Keratinocyte (primary cell): ENCODE measurements at regions not wholly inside any gene's neighbourhood (a gene's known extent, or its start where the extent isn't known, plus 50 kb on each side); places are given as distances from the start of the nearest gene placed in this dataset.

Experiments used
- DNase-seq: peaks from one replicate; pipeline ENCODE4 v3.0.0-alpha.2; 2011; ENCODE audit warnings: low read depth, missing footprints, low spot score
- FAIRE-seq: peaks from 2 replicates; lab custom pipeline; 2011; peaks lifted over from hg19 to GRCh38; lab: Jason Lieb, UNC
- H2AFZ ChIP-seq: 2 replicates; pipeline ENCODE4 v1.6.0; 2012; ENCODE audit warnings: low read length, control low read depth, inconsistent platforms; ENCODE audit not compliant: control insufficient read depth
- H3K27ac ChIP-seq: 2 replicates; pipeline ENCODE4 v1.5.1; 2011; ENCODE audit warnings: low read length; ENCODE audit not compliant: control insufficient read depth, insufficient read depth
- H3K27me3 ChIP-seq: 3 replicates; pipeline ENCODE4 v1.6.0; 2011; ENCODE audit warnings: low read length; ENCODE audit not compliant: control insufficient read depth, insufficient read depth; ENCODE audit errors: extremely low read depth
- H3K36me3 ChIP-seq, 2 experiments: 2 replicates in 1 of 2; 3 replicates in 1 of 2; pipeline ENCODE4 v1.5.1; 2011; ENCODE audit warnings: low read length in 2 of 2, mild to moderate bottlenecking in 1 of 2; ENCODE audit not compliant: control insufficient read depth in 2 of 2, insufficient read depth in 2 of 2; ENCODE audit errors: extremely low read depth in 1 of 2
- H3K4me1 ChIP-seq: 3 replicates; pipeline ENCODE4 v1.5.1; 2011; ENCODE audit warnings: low read length; ENCODE audit not compliant: control insufficient read depth, insufficient read depth; ENCODE audit errors: extremely low read depth
- H3K4me2 ChIP-seq: 3 replicates; pipeline ENCODE4 v1.6.0; 2011; ENCODE audit warnings: low read depth, low read length; ENCODE audit not compliant: control insufficient read depth, insufficient read depth; ENCODE audit errors: extremely low read depth
- H3K4me3 ChIP-seq, 3 experiments: fragments of 200-600 bp in 1 of 3; sonication (generic) in 1 of 3; 2 replicates in 2 of 3; 3 replicates in 1 of 3; pipeline ENCODE4 v1.5.1; 2011 to 2016; ENCODE audit warnings: low read length in 3 of 3, mild to moderate bottlenecking in 3 of 3, control low read depth in 2 of 3, inconsistent platforms in 1 of 3, low read depth in 1 of 3, mixed read lengths in 1 of 3, mixed run types in 1 of 3, moderate library complexity in 1 of 3; ENCODE audit not compliant: control insufficient read depth in 2 of 3, insufficient read depth in 2 of 3; ENCODE audit errors: extremely low read depth in 1 of 3
- H3K79me2 ChIP-seq: 2 replicates; pipeline ENCODE4 v1.6.0; 2012; ENCODE audit warnings: low read length; ENCODE audit not compliant: control insufficient read depth, insufficient read depth
- H3K9ac ChIP-seq: 3 replicates; pipeline ENCODE4 v1.6.0; 2011; ENCODE audit warnings: low read length; ENCODE audit not compliant: control insufficient read depth, insufficient read depth; ENCODE audit errors: extremely low read depth
- H3K9me1 ChIP-seq: 3 replicates; pipeline ENCODE4 v1.6.0; 2011; ENCODE audit warnings: low read length; ENCODE audit not compliant: control insufficient read depth, insufficient read depth; ENCODE audit errors: extremely low read depth
- H3K9me3 ChIP-seq: 2 replicates; pipeline ENCODE4 v1.5.1; 2012; ENCODE audit warnings: low read depth, low read length; ENCODE audit not compliant: control insufficient read depth
- H4K20me1 ChIP-seq: 3 replicates; pipeline ENCODE4 v1.6.0; 2011; ENCODE audit warnings: low read length; ENCODE audit not compliant: control insufficient read depth, insufficient read depth; ENCODE audit errors: extremely low read depth
- EZH2 ChIP-seq: IDR thresholded peaks from one replicate; pipeline ENCODE4 v1.6.1; 2012; ENCODE audit warnings: inconsistent platforms, mild to moderate bottlenecking, low read length, moderate library complexity
- dilution Hi-C: fragments of 300-500 bp; cut with MboI; formaldehyde crosslinking; loops from one replicate; pipeline ENCODE4 v1.7.0; 2020; ENCODE audit warnings: low sequenced_read_pairs; ENCODE audit not compliant: extremely low pct_ligation_motif_present
- TF ChIP-seq, protein P1 (sequence below), 3 experiments: IDR thresholded peaks in 1 of 3; conservative IDR thresholded peaks in 1 of 3; optimal IDR thresholded peaks in 1 of 3; 2 replicates in 2 of 3; 3 replicates in 1 of 3; pipeline versions ENCODE3 to v1.5.1; 2011; ENCODE audit warnings: low read length in 3 of 3, mild to moderate bottlenecking in 3 of 3, moderate library complexity in 2 of 3, control low read depth in 1 of 3, inconsistent platforms in 1 of 3; ENCODE audit not compliant: insufficient read depth in 2 of 3; ENCODE audit errors: extremely low read depth in 1 of 3

DNA sequence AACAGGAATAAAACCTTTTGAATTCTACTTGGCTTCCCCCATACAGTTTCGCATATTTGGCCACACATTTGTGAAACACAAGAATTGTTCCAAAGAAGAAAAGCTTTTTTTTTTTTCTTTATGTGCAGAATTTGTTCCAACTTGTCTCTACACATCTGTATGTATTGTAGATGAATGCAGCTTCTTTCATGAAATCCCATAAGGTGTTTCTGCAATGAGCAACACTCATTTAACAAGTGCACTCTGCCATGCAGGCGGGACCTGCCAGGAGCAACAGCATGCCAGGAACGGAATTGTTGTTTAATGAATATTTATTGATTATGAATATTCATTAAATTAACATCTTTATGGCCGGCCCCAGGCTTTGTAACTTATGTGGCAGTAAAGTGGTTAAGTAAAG, 1075.0 kb downstream of the TTLL7 start:
- FAIRE-seq (no peak), DNase-seq (no peak)
- Histone ChIP-seq H3K79me2 (no peaks in the 10 kb centered on the region), H3K9ac (no peak overlapping the region), H3K27ac (no peak overlapping the region), H3K27me3 (no peaks in the 10 kb centered on the region), H2AFZ (no peak overlapping the region), H3K4me1 (no peaks in the 10 kb centered on the region), H3K4me2 (no peak overlapping the region), H3K9me3 (no peaks in the 10 kb centered on the region), H3K4me3 (no peak overlapping the region), H4K20me1 (no peaks in the 10 kb centered on the region), H3K36me3 (no peaks in the 10 kb centered on the region), H3K9me1 (no peaks in the 10 kb centered on the region)
- TF ChIP-seq, protein P1, sequence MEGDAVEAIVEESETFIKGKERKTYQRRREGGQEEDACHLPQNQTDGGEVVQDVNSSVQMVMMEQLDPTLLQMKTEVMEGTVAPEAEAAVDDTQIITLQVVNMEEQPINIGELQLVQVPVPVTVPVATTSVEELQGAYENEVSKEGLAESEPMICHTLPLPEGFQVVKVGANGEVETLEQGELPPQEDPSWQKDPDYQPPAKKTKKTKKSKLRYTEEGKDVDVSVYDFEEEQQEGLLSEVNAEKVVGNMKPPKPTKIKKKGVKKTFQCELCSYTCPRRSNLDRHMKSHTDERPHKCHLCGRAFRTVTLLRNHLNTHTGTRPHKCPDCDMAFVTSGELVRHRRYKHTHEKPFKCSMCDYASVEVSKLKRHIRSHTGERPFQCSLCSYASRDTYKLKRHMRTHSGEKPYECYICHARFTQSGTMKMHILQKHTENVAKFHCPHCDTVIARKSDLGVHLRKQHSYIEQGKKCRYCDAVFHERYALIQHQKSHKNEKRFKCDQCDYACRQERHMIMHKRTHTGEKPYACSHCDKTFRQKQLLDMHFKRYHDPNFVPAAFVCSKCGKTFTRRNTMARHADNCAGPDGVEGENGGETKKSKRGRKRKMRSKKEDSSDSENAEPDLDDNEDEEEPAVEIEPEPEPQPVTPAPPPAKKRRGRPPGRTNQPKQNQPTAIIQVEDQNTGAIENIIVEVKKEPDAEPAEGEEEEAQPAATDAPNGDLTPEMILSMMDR (optimal IDR thresholded peaks at IDR 0.05 in 1 of 3, IDR thresholded peaks at IDR 0.05 in 1 of 3, conservative IDR thresholded peaks at IDR 0.05 in 1 of 3; ENCODE audit: extremely low read depth in 1 of 3, insufficient read depth in 2 of 3, low read length in 3 of 3): no peak
- no peak for TF ChIP-seq EZH2
- dilution Hi-C loops: no loop called here

DNA sequence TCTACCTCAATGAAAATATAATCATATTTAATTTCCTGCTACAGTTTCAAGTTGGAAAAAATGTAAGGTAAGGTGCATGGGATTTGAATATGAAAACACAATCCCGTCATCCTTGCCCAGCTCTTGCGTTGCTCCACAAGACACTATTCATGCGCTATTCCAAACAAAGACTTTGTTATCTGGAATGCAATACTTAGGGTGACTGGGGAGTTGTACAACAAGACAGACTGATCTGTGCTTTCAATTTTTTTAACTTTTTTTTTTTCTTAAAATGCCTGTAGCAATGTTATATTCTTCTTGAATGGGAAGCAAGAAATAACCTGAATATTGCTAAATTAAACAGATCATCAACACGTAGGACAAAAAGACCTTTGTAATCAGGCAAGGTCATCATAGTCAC, 1077.2 kb downstream of the TTLL7 start:
- dilution Hi-C loops: no loop called here
- DNase-seq (no peak), FAIRE-seq (no peak)
- no peaks in the 10 kb centered on the region for H3K79me2 ChIP-seq
- no peak for TF ChIP-seq EZH2
- TF ChIP-seq, protein P1 (optimal IDR thresholded peaks at IDR 0.05 in 1 of 3, IDR thresholded peaks at IDR 0.05 in 1 of 3, conservative IDR thresholded peaks at IDR 0.05 in 1 of 3; ENCODE audit: extremely low read depth in 1 of 3, insufficient read depth in 2 of 3, low read length in 3 of 3): no peak
- H3K9ac ChIP-seq: no peak overlapping the region
- no peaks in the 10 kb centered on the region for H3K9me3 ChIP-seq
- H3K4me1 ChIP-seq: no peaks in the 10 kb centered on the region
- no peak overlapping the region for H3K27ac ChIP-seq
- no peak overlapping the region for H3K4me2 ChIP-seq
- no peaks in the 10 kb centered on the region for H3K36me3 ChIP-seq
- H4K20me1 ChIP-seq: no peaks in the 10 kb centered on the region
- H3K9me1 ChIP-seq: no peaks in the 10 kb centered on the region
- H3K27me3 ChIP-seq: no peaks in the 10 kb centered on the region
- no peak overlapping the region for H2AFZ ChIP-seq
- no peak overlapping the region for H3K4me3 ChIP-seq
